ENCODE measurements at regions not wholly inside any gene's neighbourhood (a gene's known extent, or its start where the extent isn't known, plus 50 kb on each side); places are given as distances from the start of the nearest gene placed in this dataset.

DNA sequence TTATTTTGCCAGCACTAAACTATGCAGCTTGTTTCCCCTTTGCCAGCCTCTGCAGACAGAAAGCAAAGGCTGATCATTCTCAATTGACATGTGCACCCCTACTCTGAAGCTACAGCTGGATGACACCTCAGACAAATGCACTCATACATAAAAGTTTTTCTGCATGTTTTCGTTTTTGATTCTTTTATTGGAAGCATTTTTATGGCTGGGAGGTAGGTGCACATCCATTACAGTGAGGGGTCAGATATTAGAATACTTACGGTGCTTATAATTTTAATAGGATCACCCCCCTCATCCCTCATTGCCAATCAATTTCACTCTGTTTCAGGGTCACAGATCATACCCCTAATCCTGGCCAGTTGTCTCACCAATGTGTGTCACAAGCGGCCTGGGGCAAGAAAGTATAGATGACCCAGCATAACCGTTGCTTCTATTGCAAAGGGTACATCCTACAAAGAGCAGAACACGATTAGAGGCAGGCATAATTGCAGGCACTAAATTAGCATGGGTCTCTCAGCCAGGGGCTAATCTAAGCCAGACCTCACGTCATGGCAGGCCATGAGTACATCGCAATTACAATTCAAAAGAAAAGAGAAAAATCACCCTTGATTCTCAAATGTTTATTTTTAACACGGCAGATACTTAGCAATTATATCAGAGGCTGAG lies 89.5 kb upstream of the SOX9 start (continued):
- TF ChIP-seq CHD7 (IDR thresholded peaks at IDR 0.05; ENCODE audit: insufficient replicate concordance, low read length) (peak; percentile 89), ATF3 (IDR thresholded peaks at IDR 0.05; ENCODE audit: insufficient read depth, low read depth, low read length) (no peak), JUND (IDR thresholded peaks at IDR 0.05; ENCODE audit: low read length) (no peak)
